Activated CD8-positive, alpha-beta memory T cell treated with anti-CD3 and anti-CD28 coated beads, Interleukin-2, amount 10 ng/mL, durations not matched to agents 7 days and 5 days (primary cell): ENCODE measurements at regions not wholly inside any gene's neighbourhood (a gene's known extent, or its start where the extent isn't known, plus 50 kb on each side); places are given as distances from the start of the nearest gene placed in this dataset.
"Not testable (repeated sequence)": the region's sequence is repeated elsewhere in the genome, so short reads cannot be mapped to it uniquely, and the experiment has no call there.

Experiments
- ATAC-seq: fragments of 150-1000 bp; cut with Tn5 transposase; one replicate; pipeline ENCODE4 v1.10.0; 2021; ENCODE audit warnings: moderate library complexity
- CTCF ChIA-PET: fragments of 350-600 bp; sonication (Branson Sonifier 250); formaldehyde crosslinking; loops from one replicate; lab custom pipeline; 2021; ENCODE audit warnings: antibody characterized with exemption; lab: Charles Lee
- DNase-seq: peaks from one replicate; pipeline ENCODE4 v3.0.0-alpha.2; 2020
- H3K27ac Mint-ChIP-seq: one replicate; pipeline ENCODE4 v1.8.0; 2021; ENCODE audit warnings: mild to moderate bottlenecking, mixed read lengths
- H3K27me3 Mint-ChIP-seq: one replicate; pipeline ENCODE4 v1.8.0; 2021; ENCODE audit warnings: mixed read lengths
- H3K36me3 Mint-ChIP-seq: one replicate; pipeline ENCODE4 v1.8.0; 2021; ENCODE audit warnings: mild to moderate bottlenecking, mixed read lengths
- H3K4me1 Mint-ChIP-seq: one replicate; pipeline ENCODE4 v1.8.0; 2021; ENCODE audit warnings: mixed read lengths
- H3K4me3 Mint-ChIP-seq: one replicate; pipeline ENCODE4 v1.8.0; 2021; ENCODE audit warnings: mild to moderate bottlenecking, moderate library complexity, mixed read lengths
- H3K9me3 Mint-ChIP-seq: one replicate; pipeline ENCODE4 v1.8.0; 2022; ENCODE audit warnings: low read depth, mixed read lengths

- Mint-ChIP-seq H3K4me3 (no peak overlapping the region), H3K4me1 (no peaks in the 10 kb centered on the region), H3K36me3 (no peaks in the 10 kb centered on the region), H3K9me3 (peaks cover 2% of the 10 kb centered on the region), H3K27me3 (no peaks in the 10 kb centered on the region), H3K27ac (no peak overlapping the region)
- no peak for ATAC-seq
- CTCF ChIA-PET = no interaction called here
- DNase-seq = no peak
These were observed 704.3 kb downstream of the SLITRK1 start for GRCh38 chr13:83178008-83178407.

DNA sequence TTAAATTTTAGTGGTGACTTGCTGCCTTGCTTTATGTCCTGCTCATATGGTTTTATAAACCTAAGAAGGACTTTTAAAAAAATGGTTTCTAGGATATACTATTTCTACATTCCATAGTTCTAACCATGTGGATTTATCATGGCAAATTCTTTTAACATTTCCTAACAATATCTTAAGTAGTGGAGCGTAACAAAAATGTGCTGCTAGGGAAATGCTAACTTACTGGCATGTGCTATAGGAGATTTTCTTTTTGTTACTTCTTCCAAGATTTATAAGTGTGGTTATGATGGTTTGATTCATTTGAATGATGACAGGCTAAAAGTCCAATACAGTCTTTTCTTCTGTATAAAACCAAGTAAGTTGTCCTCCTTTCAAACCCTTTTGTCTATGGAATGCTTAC lies 713.7 kb downstream of the SLITRK1 start:
- Mint-ChIP-seq H3K36me3 (no peaks in the 10 kb centered on the region), H3K27ac (no peak overlapping the region), H3K9me3 (peaks cover 2% of the 10 kb centered on the region), H3K27me3 (no peaks in the 10 kb centered on the region), H3K4me3 (no peak overlapping the region), H3K4me1 (no peaks in the 10 kb centered on the region)
- ATAC-seq (no peak), DNase-seq (no peak)
- CTCF ChIA-PET = no interaction called here

- H3K4me1 Mint-ChIP-seq = no peaks in the 10 kb centered on the region
- ATAC-seq (no peak), DNase-seq (no peak)
- H3K27ac Mint-ChIP-seq = no peak overlapping the region
- no peaks in the 10 kb centered on the region for H3K36me3 Mint-ChIP-seq
- no peaks in the 10 kb centered on the region for H3K27me3 Mint-ChIP-seq
- CTCF ChIA-PET = no interaction called here
- no peak overlapping the region for H3K4me3 Mint-ChIP-seq
- H3K9me3 Mint-ChIP-seq = peaks cover 2% of the 10 kb centered on the region
These were observed 715.1 kb downstream of the SLITRK1 start for GRCh38 chr13:83167203-83167602.

DNA sequence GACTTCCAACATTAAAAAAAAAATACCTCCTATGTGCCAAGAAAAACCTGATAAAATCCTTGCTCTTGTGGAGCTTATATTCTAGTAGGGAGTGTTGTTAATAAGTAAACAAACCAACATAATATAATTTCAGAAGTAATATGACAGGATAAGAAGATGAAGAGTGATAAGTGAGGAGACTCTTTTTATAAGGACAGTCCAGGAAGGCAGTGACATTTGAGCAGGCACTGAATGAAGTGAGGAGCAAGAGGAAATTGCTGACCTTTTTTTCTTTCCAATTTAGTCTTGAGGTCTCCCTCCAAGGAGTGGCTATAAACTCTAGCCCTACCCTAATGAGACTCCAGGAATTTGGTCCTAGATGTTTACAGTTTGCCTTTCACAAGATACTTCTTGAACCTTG lies 715.7 kb downstream of the SLITRK1 start:
- no peaks in the 10 kb centered on the region for H3K36me3 Mint-ChIP-seq
- ATAC-seq (no peak), DNase-seq (no peak)
- H3K9me3 Mint-ChIP-seq = peaks cover 2% of the 10 kb centered on the region
- H3K4me1 Mint-ChIP-seq = no peaks in the 10 kb centered on the region
- CTCF ChIA-PET = no interaction called here
- H3K27ac Mint-ChIP-seq = no peak overlapping the region
- no peak overlapping the region for H3K4me3 Mint-ChIP-seq
- H3K27me3 Mint-ChIP-seq = no peaks in the 10 kb centered on the region

DNA sequence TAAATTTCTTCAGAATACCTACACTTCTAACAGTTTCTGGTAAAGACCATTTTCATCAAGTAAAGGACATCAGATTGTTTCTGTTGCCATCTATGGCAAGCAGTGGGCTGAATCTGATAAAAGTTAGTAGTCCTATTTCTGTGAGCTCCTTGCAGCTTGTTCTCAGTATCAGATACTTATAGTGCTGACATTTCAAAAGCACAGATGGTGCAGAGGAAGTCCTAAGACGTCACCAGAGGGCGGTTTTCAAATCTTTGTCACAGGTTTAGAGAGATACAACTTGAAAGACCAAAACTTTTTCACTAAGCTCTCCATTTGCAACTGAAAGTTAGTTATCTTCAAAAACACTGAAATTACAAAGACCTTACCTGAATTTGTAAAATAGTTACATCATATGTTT lies 719.8 kb downstream of the SLITRK1 start:
- Mint-ChIP-seq H3K27ac (no peak overlapping the region), H3K36me3 (no peaks in the 10 kb centered on the region), H3K4me3 (no peak overlapping the region), H3K4me1 (no peaks in the 10 kb centered on the region), H3K9me3 (peaks cover 2% of the 10 kb centered on the region), H3K27me3 (no peaks in the 10 kb centered on the region)
- ATAC-seq (no peak), DNase-seq (no peak)
- CTCF ChIA-PET = no interaction called here

DNA sequence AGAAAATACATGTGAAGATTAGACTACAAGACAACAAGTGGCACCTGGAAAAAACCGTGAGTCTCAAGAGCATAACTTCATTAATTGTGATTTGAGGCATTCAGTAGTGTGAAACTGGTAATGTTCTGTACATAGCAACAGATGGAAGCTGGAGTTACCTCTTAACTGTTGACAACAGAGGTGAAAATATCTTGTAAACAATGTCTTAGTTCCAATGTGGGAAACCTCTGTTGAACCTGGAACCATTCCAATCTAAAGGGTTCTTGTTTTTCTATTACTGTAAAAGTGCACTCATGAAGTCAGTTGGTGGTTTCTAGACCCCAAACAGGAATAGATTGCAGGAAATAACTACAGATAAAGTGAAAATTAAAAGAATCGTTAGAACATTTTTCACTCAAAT lies 728.4 kb downstream of the SLITRK1 start:
- DNase-seq (no peak), ATAC-seq (no peak)
- CTCF ChIA-PET = no interaction called here
- Mint-ChIP-seq H3K27me3 (no peaks in the 10 kb centered on the region), H3K9me3 (peaks cover 11% of the 10 kb centered on the region), H3K36me3 (no peaks in the 10 kb centered on the region), H3K4me3 (no peak overlapping the region), H3K27ac (no peak overlapping the region), H3K4me1 (no peaks in the 10 kb centered on the region)

GRCh38 chr13:83151308-83151660 lies 731.0 kb downstream of the SLITRK1 start:
- Mint-ChIP-seq H3K36me3 (no peaks in the 10 kb centered on the region), H3K9me3 (peaks cover 11% of the 10 kb centered on the region), H3K4me3 (no peak overlapping the region), H3K27ac (no peak overlapping the region), H3K27me3 (no peaks in the 10 kb centered on the region), H3K4me1 (no peaks in the 10 kb centered on the region)
- ATAC-seq = no peak
- DNase-seq = no peak
- CTCF ChIA-PET = no interaction called here

- Mint-ChIP-seq H3K4me3 (no peak overlapping the region), H3K36me3 (no peaks in the 10 kb centered on the region), H3K4me1 (no peaks in the 10 kb centered on the region), H3K27ac (no peak overlapping the region), H3K9me3 (peaks cover 11% of the 10 kb centered on the region), H3K27me3 (no peaks in the 10 kb centered on the region)
- CTCF ChIA-PET = no interaction called here
- ATAC-seq (no peak), DNase-seq (no peak)
These were observed 731.5 kb downstream of the SLITRK1 start for GRCh38 chr13:83150616-83151307.

- H3K36me3 Mint-ChIP-seq = no peaks in the 10 kb centered on the region
- no peak for DNase-seq
- H3K4me1 Mint-ChIP-seq = no peaks in the 10 kb centered on the region
- ATAC-seq = no peak
- H3K9me3 Mint-ChIP-seq = no peaks in the 10 kb centered on the region
- H3K4me3 Mint-ChIP-seq = no peak overlapping the region
- CTCF ChIA-PET = interaction anchor here (0.6 kb wide), 1 partner anchor 273 kb away, joined by 3 read pairs; no protein-coding TSS in a partner anchor
- H3K27ac Mint-ChIP-seq = no peak overlapping the region
- no peaks in the 10 kb centered on the region for H3K27me3 Mint-ChIP-seq
These were observed 745.6 kb downstream of the SLITRK1 start for GRCh38 chr13:83136660-83137059.

- no peak for DNase-seq
- Mint-ChIP-seq H3K27me3 (no peaks in the 10 kb centered on the region), H3K4me3 (no peak overlapping the region), H3K4me1 (no peaks in the 10 kb centered on the region), H3K9me3 (no peaks in the 10 kb centered on the region), H3K36me3 (no peaks in the 10 kb centered on the region), H3K27ac (no peak overlapping the region)
- ATAC-seq = no peak
- CTCF ChIA-PET = no interaction called here
These were observed 756.5 kb downstream of the SLITRK1 start for GRCh38 chr13:83125791-83126190.

- ATAC-seq (no peak), DNase-seq (no peak)
- Mint-ChIP-seq H3K36me3 (no peaks in the 10 kb centered on the region), H3K4me1 (no peaks in the 10 kb centered on the region), H3K27ac (no peak overlapping the region), H3K4me3 (no peak overlapping the region), H3K27me3 (no peaks in the 10 kb centered on the region), H3K9me3 (peaks cover 4% of the 10 kb centered on the region)
- CTCF ChIA-PET = no interaction called here
These were observed 760.4 kb downstream of the SLITRK1 start for GRCh38 chr13:83121896-83122295.

DNA sequence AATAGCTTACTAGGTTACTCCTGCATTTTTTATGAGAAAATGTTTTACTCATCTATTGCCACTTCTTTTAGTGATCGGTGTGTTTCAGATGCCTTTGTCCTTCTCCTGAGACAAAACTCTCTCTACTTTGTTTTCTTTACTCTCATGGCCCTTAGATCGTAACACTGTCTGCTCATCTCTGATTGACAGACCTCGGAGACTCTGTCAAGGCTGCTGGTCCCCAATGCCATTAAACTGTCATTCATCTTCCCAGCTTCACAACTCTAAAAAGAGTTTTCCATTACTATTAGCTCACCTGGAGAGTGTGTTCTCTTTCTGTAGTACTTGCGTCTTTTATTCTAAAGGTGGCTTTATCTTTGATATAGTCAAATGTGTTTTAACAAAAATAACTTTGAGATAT lies 765.2 kb downstream of the SLITRK1 start:
- Mint-ChIP-seq H3K27ac (no peak overlapping the region), H3K27me3 (no peaks in the 10 kb centered on the region), H3K4me1 (no peaks in the 10 kb centered on the region), H3K36me3 (no peaks in the 10 kb centered on the region), H3K4me3 (no peak overlapping the region), H3K9me3 (peaks cover 4% of the 10 kb centered on the region)
- ATAC-seq (no peak), DNase-seq (no peak)
- CTCF ChIA-PET = no interaction called here

GRCh38 chr13:83101574-83102247 lies 780.6 kb downstream of the SLITRK1 start:
- ATAC-seq, H3K4me3 Mint-ChIP-seq, H3K36me3 Mint-ChIP-seq, CTCF ChIA-PET, H3K27me3 Mint-ChIP-seq, H3K27ac Mint-ChIP-seq, H3K4me1 Mint-ChIP-seq, DNase-seq: not testable (repeated sequence)
- H3K9me3 Mint-ChIP-seq = peaks cover 12% of the 10 kb centered on the region

- peaks cover 7% of the 10 kb centered on the region for H3K9me3 Mint-ChIP-seq
- no peaks in the 10 kb centered on the region for H3K27me3 Mint-ChIP-seq
- no peak overlapping the region for H3K4me3 Mint-ChIP-seq
- no peaks in the 10 kb centered on the region for H3K36me3 Mint-ChIP-seq
- H3K4me1 Mint-ChIP-seq = no peaks in the 10 kb centered on the region
- ATAC-seq (no peak), DNase-seq (no peak)
- CTCF ChIA-PET = no interaction called here
- H3K27ac Mint-ChIP-seq = no peak overlapping the region
These were observed 782.0 kb downstream of the SLITRK1 start for GRCh38 chr13:83100237-83100636.
